ENCODE measurements at regions not wholly inside any gene's neighbourhood (a gene's known extent, or its start where the extent isn't known, plus 50 kb on each side); places are given as distances from the start of the nearest gene placed in this dataset.

GRCh38 chr13:109307027-109307426 is 479.4 kb downstream of the IRS2 start:
- TF ChIP-seq, protein P1, sequence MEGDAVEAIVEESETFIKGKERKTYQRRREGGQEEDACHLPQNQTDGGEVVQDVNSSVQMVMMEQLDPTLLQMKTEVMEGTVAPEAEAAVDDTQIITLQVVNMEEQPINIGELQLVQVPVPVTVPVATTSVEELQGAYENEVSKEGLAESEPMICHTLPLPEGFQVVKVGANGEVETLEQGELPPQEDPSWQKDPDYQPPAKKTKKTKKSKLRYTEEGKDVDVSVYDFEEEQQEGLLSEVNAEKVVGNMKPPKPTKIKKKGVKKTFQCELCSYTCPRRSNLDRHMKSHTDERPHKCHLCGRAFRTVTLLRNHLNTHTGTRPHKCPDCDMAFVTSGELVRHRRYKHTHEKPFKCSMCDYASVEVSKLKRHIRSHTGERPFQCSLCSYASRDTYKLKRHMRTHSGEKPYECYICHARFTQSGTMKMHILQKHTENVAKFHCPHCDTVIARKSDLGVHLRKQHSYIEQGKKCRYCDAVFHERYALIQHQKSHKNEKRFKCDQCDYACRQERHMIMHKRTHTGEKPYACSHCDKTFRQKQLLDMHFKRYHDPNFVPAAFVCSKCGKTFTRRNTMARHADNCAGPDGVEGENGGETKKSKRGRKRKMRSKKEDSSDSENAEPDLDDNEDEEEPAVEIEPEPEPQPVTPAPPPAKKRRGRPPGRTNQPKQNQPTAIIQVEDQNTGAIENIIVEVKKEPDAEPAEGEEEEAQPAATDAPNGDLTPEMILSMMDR (IDR thresholded peaks at IDR 0.05 in 8 of 11, conservative IDR thresholded peaks at IDR 0.05 in 3 of 11), result no peak
- TF ChIP-seq POLR2A (IDR thresholded peaks at IDR 0.05) (no peak), POLR2AphosphoS5 (IDR thresholded peaks at IDR 0.05) (no peak)

Measured in spleen (tissue), 7 donors.